NCI-H2107 treated with DMSO at 0.1 percent for 48 hours (cell line): ENCODE measurements at regions not wholly inside any gene's neighbourhood (a gene's known extent, or its start where the extent isn't known, plus 50 kb on each side); places are given as distances from the start of the nearest gene placed in this dataset.

Source experiments
- DNase-seq: peaks from one replicate; lab custom pipeline; 2025; ENCODE audit not compliant: unreplicated experiment; lab: John Stamatoyannopoulos, UW

- DNase-seq, result no peak
Observed at GRCh38 chr1:22241811-22242210, 98.9 kb upstream of the WNT4 start.

GRCh38 chr1:22245100-22245650 lies 102.3 kb upstream of the WNT4 start:
- DNase-seq, result no peak

DNA sequence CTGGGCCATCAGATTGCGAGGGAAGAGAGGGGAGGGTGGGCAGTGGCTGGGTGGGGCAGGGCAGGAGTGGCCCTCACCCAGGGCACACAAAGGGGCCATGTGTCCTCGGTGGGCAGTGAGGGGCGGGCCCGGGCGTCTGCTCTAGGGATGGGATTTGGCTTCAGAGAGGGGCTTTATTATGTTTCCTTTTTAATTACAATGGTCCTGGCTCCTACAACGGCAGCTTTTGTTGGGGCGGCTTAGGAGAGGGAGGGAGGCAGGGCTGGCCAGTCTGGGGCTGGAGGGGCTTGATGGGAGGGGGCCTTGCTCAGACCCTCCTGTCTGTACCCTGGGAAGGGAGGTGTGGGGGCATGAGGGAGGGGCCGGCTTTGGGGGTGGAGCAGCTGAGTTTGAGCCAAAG lies 102.8 kb upstream of the WNT4 start:
- no peak for DNase-seq

- DNase-seq, result no peak
Observed at GRCh38 chr1:22246755-22247480, 104.0 kb upstream of the WNT4 start.

DNA sequence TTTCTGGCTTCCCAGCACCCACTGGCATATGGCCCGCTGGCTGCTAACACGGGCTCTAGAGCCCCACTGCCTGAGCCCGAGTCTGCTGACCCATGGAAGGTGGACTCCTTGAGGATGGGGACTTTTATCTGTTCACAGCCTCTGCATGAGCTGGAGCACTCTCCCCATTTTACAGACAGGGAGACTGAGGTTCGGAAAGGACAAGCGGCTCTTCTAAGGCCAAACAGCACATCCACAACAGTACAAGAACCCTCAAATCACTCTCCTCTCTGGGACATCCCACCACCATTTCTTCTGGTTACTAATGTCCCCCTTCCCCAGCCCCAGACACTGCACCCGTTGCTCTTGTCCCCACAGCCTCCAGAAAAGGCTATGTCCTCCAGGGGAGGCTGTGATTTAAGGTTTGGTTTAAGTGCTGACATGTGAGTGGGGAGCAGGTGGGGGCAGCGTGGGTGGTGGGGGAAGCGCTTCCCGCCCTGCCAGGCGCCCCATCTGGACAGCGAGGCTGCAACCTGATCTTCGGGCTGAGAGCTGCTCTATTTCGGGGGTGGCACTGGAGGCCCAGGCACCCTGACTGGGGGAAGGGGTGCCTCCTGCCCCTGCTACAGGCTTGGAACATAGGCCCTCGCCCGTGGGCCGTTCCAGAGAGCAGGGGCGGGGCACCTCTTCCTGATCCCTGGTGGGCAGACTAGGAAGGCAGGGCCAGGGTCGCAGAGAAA lies 104.8 kb upstream of the WNT4 start:
- no peak for DNase-seq

DNA sequence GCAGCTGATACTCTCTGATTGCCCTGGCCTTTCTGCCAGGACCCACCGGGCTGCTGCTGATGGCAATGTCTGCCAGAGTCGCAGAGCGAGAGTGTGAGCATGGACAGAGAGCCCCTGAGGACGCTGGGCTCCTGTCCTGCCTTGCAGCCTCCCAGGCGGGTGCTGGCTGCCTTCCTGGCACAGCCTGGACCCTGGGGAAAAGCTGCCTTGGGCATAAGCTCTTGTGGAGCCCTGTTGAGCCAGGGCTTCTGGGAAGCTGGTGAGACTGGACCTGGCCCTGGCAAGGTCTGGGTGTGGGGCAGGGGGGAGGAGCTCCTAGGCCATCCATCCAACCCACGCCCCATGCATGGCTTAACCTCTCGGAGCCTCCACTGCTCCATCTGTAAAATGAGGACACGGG lies 105.8 kb upstream of the WNT4 start:
- DNase-seq, result no peak

GRCh38 chr1:22249928-22250680 lies 107.2 kb upstream of the WNT4 start:
- DNase-seq, result no peak

DNA sequence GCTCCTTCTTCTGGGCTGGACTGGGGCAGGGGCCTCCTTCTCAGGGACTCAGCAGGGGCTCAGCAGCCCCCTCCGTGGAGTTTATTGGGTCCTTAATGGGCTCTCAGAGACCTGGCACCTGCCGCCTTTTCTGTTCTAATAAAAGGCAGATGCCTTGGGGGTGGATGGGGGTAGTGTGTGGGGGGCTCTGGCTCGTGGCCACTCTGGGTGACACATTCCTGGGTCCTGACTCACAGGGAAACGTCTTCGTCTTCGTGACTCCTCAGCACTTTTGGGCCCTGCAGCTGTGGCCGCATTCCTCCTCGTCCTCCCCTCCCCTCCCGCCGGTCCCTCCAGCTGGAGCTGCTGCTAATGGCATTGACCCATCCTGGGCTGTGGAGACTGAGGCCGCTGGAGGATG lies 107.8 kb upstream of the WNT4 start:
- DNase-seq, result no peak

DNA sequence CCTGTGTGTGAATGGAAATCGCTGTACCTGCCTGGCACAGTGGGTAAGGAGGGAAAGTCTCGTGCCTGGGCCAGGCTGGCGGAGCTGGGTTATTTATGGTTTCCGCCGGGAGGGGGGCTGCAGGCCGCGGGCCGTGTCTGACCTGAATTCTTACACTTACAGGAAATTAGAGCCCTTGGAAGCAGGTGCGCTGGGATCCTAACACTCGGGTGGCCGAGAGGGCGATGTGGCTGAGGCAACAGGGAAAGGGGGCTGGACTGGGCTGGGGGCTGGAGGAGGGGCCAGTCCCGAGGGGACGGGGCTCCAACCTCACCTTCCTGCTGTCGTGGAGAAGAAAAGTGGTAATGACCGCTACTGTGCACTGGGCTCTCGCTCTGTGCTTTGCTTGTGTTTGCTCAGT lies 109.4 kb upstream of the WNT4 start:
- no peak for DNase-seq

GRCh38 chr1:22253012-22253790 lies 110.3 kb upstream of the WNT4 start:
- DNase-seq, result no peak

DNA sequence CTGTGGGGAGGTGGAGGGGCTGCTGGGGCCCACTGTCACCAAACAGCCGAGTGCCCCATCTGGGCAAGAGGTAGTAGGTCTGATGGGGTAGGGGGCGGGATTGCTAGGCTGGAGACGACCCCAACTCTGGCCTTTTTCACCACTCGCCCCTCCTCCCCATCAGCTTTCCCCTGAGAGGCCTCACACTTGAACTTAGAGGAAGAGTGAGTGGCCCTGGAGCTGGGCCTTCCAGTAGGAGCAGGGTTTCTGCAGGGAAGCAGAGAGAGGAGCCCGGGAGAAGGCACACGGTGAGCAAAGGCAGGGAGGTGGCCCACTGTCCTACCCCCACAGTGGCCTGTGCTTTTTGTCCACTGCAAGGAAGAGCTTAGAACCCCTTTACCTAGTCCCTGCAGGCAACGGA lies 111.9 kb upstream of the WNT4 start:
- DNase-seq, result no peak

DNA sequence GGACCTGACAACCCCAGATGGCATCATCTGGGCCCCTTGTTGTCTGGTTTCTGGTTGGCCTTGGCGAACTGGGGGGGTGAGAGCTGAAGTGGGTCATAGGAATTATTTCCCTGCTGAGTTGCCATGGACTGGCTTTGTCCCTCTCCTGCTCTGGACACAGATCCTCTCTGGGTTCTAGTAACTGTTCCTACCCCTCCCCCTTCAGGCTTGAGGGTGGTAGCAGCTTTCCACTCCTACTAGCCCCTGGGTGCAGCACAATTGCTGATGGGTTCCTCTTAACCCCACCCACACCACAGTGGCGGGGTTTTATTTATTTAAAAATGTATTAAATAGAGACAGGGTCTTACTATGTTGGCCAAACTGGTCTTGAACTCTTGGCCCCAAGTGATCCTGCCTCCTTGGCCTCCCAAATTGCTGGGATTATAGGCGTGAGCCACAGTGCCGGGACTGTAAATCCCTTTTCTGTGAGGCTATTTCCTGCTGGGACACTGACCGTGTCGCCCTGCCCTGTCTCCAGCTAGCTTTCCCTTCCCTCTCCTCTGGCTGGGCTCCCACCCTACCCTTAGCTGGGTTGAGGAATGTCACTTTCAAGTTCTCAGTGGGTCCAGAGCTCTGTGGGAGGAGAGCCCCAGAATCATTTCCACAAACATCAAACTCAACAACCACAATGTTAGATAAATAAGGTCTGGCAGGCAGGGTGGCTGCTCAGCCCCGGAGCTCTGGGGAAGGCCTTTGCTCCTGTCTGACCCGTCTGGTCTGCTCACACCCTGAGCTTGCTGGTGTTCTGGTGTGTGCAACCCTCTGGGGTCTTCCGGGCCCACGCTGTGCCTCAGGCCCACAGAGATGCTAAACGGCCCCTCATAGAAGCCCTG lies 112.7 kb upstream of the WNT4 start:
- no peak for DNase-seq

GRCh38 chr1:22256213-22256512 lies 113.3 kb upstream of the WNT4 start:
- DNase-seq, result no peak

- no peak for DNase-seq
Observed at GRCh38 chr1:22257290-22258275, 114.7 kb upstream of the WNT4 start.

DNA sequence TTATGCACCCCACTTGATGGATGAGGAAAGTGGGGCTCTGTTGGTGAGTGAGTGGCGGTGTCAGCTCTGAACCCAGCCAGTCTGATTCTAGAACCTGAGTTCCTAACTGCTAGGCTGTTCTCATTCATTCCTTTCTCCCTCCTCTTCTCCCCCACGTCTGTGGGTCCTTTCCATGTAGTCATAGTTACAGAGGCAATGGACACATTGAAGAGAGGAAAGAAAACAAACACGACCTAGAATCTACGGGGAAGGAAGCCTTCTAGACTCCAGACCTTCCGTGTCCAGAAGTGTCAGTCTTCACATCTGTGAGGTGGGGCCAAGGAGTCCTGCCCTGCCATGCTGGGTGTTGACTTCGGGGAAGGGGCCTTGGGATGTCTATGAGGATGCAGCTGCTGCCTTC lies 115.8 kb upstream of the WNT4 start:
- no peak for DNase-seq

GRCh38 chr1:22259551-22260282 lies 116.8 kb upstream of the WNT4 start:
- DNase-seq, result no peak

- DNase-seq, result no peak
Observed at GRCh38 chr1:22260860-22261432, 118.0 kb upstream of the WNT4 start.

DNA sequence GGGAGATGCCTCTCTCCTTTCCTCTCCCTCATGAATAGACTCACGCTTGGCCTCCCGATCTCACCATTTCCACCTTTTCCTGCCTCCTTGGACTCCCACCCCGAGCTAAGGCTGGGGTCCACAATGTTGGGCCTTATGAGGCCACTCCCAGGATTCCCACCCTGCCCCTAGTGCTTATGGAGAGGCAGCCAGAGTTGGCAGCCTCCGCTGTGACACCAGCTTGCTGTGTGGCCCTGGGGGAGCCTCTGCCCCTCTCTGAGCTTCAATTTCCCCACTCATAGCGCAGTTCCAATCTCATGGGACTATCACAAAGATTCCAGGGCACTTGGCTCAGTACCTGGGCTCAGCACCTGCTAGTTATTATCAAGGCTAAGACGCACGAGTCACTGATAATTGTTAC lies 118.7 kb upstream of the WNT4 start:
- no peak for DNase-seq
